ENCODE measurements at regions not wholly inside any gene's neighbourhood (a gene's known extent, or its start where the extent isn't known, plus 50 kb on each side); places are given as distances from the start of the nearest gene placed in this dataset.

- no peak for TF ChIP-seq EGR1 (IDR thresholded peaks at IDR 0.05)
- TF ChIP-seq TEAD4 (IDR thresholded peaks at IDR 0.05): no peak
- TF ChIP-seq NFIC (IDR thresholded peaks at IDR 0.05): no peak
- TF ChIP-seq CEBPB (IDR thresholded peaks at IDR 0.05): no peak
- no peak for TF ChIP-seq TCF12 (IDR thresholded peaks at IDR 0.05; ENCODE audit: low read depth)
- TF ChIP-seq YY1 (IDR thresholded peaks at IDR 0.05; ENCODE audit: low read depth): no peak
- TF ChIP-seq USF1 (IDR thresholded peaks at IDR 0.05): no peak
- TF ChIP-seq CREB1 (IDR thresholded peaks at IDR 0.05; ENCODE audit: low read depth): no peak
- TF ChIP-seq ZBTB7A (IDR thresholded peaks at IDR 0.05; ENCODE audit: low read depth): no peak
- TF ChIP-seq RAD21 (IDR thresholded peaks at IDR 0.05; ENCODE audit: low read depth): no peak
- TF ChIP-seq REST (IDR thresholded peaks at IDR 0.05; ENCODE audit: low read depth): no peak
- no peak for TF ChIP-seq TAF1 (IDR thresholded peaks at IDR 0.05; ENCODE audit: low read depth)
- no peak for TF ChIP-seq MAX (IDR thresholded peaks at IDR 0.05)
- no peak for TF ChIP-seq EP300 (IDR thresholded peaks at IDR 0.05; ENCODE audit: borderline replicate concordance)
- no peak for TF ChIP-seq FOXM1 (IDR thresholded peaks at IDR 0.05; ENCODE audit: borderline replicate concordance, low read depth)
These were observed 408.1 kb upstream of the USP24 start for GRCh38 chr1:55623311-55623710.

DNA sequence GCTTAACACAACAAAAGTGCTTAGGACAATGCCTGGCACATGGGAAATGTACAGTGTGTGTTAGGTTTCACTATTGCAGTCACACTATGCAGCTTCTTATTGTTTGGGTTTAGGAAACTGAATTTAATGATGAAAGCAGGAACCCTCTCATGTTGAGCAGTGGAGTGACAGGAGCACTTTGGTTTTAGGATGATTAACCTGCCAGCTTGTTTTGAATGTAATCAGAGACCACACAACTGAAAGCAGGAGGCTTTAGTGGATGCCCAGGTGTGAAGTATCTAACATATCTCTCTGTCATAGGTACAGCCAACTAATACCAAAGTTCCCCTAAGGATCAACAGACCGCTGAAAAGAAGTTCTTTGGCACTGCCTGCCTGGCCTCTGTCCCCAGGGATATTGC lies 406.9 kb upstream of the USP24 start:
- TF ChIP-seq FOXM1 (IDR thresholded peaks at IDR 0.05; ENCODE audit: borderline replicate concordance, low read depth) (no peak), CEBPB (IDR thresholded peaks at IDR 0.05) (no peak), TAF1 (IDR thresholded peaks at IDR 0.05; ENCODE audit: low read depth) (no peak), EGR1 (IDR thresholded peaks at IDR 0.05) (no peak), RAD21 (IDR thresholded peaks at IDR 0.05; ENCODE audit: low read depth) (no peak), REST (IDR thresholded peaks at IDR 0.05; ENCODE audit: low read depth) (no peak), YY1 (IDR thresholded peaks at IDR 0.05; ENCODE audit: low read depth) (no peak), TEAD4 (IDR thresholded peaks at IDR 0.05) (no peak), USF1 (IDR thresholded peaks at IDR 0.05) (no peak), NFIC (IDR thresholded peaks at IDR 0.05) (no peak)

GRCh38 chr1:55618199-55618598 lies 403.0 kb upstream of the USP24 start:
- no peak for TF ChIP-seq TAF1 (IDR thresholded peaks at IDR 0.05; ENCODE audit: low read depth)
- no peak for TF ChIP-seq TCF12 (IDR thresholded peaks at IDR 0.05; ENCODE audit: low read depth)
- no peak for TF ChIP-seq YY1 (IDR thresholded peaks at IDR 0.05; ENCODE audit: low read depth)
- no peak for TF ChIP-seq CEBPB (IDR thresholded peaks at IDR 0.05)
- no peak for TF ChIP-seq USF1 (IDR thresholded peaks at IDR 0.05)
- TF ChIP-seq ZBTB7A (IDR thresholded peaks at IDR 0.05; ENCODE audit: low read depth): no peak
- no peak for TF ChIP-seq TEAD4 (IDR thresholded peaks at IDR 0.05)
- TF ChIP-seq REST (IDR thresholded peaks at IDR 0.05; ENCODE audit: low read depth): no peak

GRCh38 chr1:55617288-55617982 lies 402.3 kb upstream of the USP24 start:
- TF ChIP-seq FOXM1 (IDR thresholded peaks at IDR 0.05; ENCODE audit: borderline replicate concordance, low read depth): no peak
- TF ChIP-seq RAD21 (IDR thresholded peaks at IDR 0.05; ENCODE audit: low read depth): no peak
